ENCODE measurements at regions not wholly inside any gene's neighbourhood (a gene's known extent, or its start where the extent isn't known, plus 50 kb on each side); places are given as distances from the start of the nearest gene placed in this dataset.
A peak's percentile ranks its signal among the peaks of the same experiment; 100 is the strongest.

- no peaks in the 10 kb centered on the region for H3K36me3 ChIP-seq (ENCODE audit: control insufficient read depth, insufficient read depth, low read length)
- DNase-seq (ENCODE audit: low read depth) = no peak
- FAIRE-seq = no peak
- TF ChIP-seq, protein P1, sequence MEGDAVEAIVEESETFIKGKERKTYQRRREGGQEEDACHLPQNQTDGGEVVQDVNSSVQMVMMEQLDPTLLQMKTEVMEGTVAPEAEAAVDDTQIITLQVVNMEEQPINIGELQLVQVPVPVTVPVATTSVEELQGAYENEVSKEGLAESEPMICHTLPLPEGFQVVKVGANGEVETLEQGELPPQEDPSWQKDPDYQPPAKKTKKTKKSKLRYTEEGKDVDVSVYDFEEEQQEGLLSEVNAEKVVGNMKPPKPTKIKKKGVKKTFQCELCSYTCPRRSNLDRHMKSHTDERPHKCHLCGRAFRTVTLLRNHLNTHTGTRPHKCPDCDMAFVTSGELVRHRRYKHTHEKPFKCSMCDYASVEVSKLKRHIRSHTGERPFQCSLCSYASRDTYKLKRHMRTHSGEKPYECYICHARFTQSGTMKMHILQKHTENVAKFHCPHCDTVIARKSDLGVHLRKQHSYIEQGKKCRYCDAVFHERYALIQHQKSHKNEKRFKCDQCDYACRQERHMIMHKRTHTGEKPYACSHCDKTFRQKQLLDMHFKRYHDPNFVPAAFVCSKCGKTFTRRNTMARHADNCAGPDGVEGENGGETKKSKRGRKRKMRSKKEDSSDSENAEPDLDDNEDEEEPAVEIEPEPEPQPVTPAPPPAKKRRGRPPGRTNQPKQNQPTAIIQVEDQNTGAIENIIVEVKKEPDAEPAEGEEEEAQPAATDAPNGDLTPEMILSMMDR (IDR thresholded peaks at IDR 0.05; ENCODE audit: insufficient read depth, low read length, severe bottlenecking) = no peak
- H3K27me3 ChIP-seq (ENCODE audit: control insufficient read depth, insufficient read depth, low read length) = no peaks in the 10 kb centered on the region
- no peak overlapping the region for H3K4me3 ChIP-seq (ENCODE audit: low read depth, low read length)
Observed at GRCh38 chr1:59176471-59176870, 120.4 kb upstream of the FGGY start.

- Histone ChIP-seq H3K27me3 (ENCODE audit: control insufficient read depth, insufficient read depth, low read length) (no peaks in the 10 kb centered on the region), H3K36me3 (ENCODE audit: control insufficient read depth, insufficient read depth, low read length) (no peaks in the 10 kb centered on the region), H3K4me3 (ENCODE audit: low read depth, low read length) (no peak overlapping the region)
- TF ChIP-seq, protein P1 (IDR thresholded peaks at IDR 0.05; ENCODE audit: insufficient read depth, low read length, severe bottlenecking) = no peak
- DNase-seq (ENCODE audit: low read depth) = no peak
- no peak for FAIRE-seq
Observed at GRCh38 chr1:59177756-59178155, 119.1 kb upstream of the FGGY start.

DNA sequence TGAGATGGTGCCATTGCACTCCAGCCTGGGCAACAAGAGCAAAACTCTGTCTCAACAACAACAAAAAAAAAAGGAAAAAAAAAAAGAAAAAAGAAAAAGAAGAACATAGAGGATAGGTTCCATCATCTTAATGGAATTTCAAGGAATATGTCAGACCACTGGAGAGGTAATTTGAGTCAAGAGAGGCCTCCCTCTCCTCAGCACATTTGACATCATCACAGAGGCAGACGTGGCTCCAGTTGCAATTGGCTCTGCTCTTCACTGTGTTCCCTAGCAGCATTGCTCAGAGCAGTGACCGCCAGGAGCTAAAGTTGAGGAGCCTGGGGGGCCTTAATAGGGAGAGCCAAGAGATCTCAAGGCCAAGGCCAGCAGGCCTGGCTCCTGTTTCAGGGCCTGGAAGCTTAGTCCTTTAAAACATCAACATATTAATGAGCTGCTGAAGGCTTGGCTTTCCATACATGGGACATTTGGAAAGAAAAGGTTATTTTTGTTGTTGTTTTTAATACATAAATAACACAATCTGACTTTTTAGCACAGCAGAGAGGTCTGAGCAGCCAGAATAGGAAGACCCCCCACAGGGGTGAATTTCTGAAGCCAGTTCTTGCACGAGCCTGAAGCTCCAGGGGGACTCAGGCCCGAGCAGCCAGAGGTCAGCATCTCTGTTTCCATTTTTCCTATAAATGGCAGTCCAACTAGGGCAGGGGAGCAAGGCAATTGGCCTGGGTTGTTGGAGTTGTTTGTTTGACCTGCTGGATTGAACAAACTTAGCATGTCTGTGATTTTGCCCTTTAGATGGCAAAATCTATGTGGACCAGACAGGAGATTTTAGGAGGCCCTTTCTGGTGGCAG is 118.3 kb upstream of the FGGY start:
- TF ChIP-seq, protein P1 (IDR thresholded peaks at IDR 0.05; ENCODE audit: insufficient read depth, low read length, severe bottlenecking) = no peak
- H3K27me3 ChIP-seq (ENCODE audit: control insufficient read depth, insufficient read depth, low read length) = no peaks in the 10 kb centered on the region
- DNase-seq (ENCODE audit: low read depth) (no peak), FAIRE-seq (no peak)
- H3K4me3 ChIP-seq (ENCODE audit: low read depth, low read length) = no peak overlapping the region
- H3K36me3 ChIP-seq (ENCODE audit: control insufficient read depth, insufficient read depth, low read length) = no peaks in the 10 kb centered on the region

DNA sequence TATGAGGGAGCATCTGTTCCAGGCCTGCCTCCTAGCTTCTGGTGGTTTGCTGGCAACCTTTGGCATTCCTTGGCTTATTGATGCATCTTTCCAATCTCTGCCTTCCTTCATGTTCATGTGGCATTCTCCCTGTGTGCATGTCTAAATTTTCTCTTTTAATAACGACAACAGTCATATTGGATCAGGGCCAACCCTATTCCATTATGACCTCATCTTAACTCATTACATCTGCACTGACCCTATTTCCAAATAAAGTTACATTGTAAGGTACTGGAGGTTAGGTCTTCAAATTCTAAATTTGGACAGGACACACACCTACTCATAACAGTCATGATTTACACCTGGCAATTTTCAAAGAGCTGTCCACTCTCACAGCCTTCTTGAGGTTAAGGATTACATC is 117.2 kb upstream of the FGGY start:
- FAIRE-seq (no peak), DNase-seq (ENCODE audit: low read depth) (peak; percentile 18)
- Histone ChIP-seq H3K36me3 (ENCODE audit: control insufficient read depth, insufficient read depth, low read length) (no peaks in the 10 kb centered on the region), H3K4me3 (ENCODE audit: low read depth, low read length) (no peak overlapping the region), H3K27me3 (ENCODE audit: control insufficient read depth, insufficient read depth, low read length) (no peaks in the 10 kb centered on the region)
- TF ChIP-seq, protein P1 (IDR thresholded peaks at IDR 0.05; ENCODE audit: insufficient read depth, low read length, severe bottlenecking) = no peak

DNA sequence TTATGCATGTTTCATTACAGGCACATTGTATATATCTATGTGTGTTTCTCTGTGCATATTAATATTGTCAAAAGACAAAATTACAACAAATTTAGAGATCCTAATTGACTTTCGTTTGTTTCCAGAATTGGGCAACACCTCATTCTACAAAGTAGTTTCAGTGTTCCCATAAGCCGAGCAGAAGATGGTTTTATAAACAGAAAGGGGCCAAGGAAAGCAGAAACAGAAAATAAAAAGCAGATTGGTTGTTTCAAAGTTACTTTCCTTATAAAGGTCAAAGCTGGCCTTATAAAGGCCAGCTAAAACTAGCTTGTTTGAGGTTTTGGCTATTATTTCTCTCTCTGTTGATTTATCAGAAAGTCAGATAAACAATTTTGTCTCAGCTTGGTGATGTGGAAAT is 116.2 kb upstream of the FGGY start:
- FAIRE-seq = no peak

More for the DNA sequence above, 116.2 kb upstream of the FGGY start:
- Histone ChIP-seq H3K27me3 (ENCODE audit: control insufficient read depth, insufficient read depth, low read length) (no peaks in the 10 kb centered on the region), H3K36me3 (ENCODE audit: control insufficient read depth, insufficient read depth, low read length) (no peaks in the 10 kb centered on the region), H3K4me3 (ENCODE audit: low read depth, low read length) (no peak overlapping the region)
- TF ChIP-seq, protein P1 (IDR thresholded peaks at IDR 0.05; ENCODE audit: insufficient read depth, low read length, severe bottlenecking) = no peak
- DNase-seq (ENCODE audit: low read depth) = no peak
